ENCODE measurements at regions not wholly inside any gene's neighbourhood (a gene's known extent, or its start where the extent isn't known, plus 50 kb on each side); places are given as distances from the start of the nearest gene placed in this dataset.

GRCh38 chr1:58006421-58007046 is 540.0 kb downstream of the OMA1 start:
- DNase-seq (ENCODE audit: low read depth), result no peak

GRCh38 chr1:58005212-58005611 is 541.3 kb downstream of the OMA1 start:
- DNase-seq (ENCODE audit: low read depth), result no peak

GRCh38 chr1:58003988-58004387 is 542.5 kb downstream of the OMA1 start:
- no peak for DNase-seq (ENCODE audit: low read depth)

- DNase-seq (ENCODE audit: low read depth), result no peak
Measured at GRCh38 chr1:58003059-58003458, 543.5 kb downstream of the OMA1 start.

GRCh38 chr1:58000821-58001220 is 545.7 kb downstream of the OMA1 start:
- no peak for DNase-seq (ENCODE audit: low read depth)

- DNase-seq (ENCODE audit: low read depth), result no peak
Measured at GRCh38 chr1:58000116-58000515, 546.4 kb downstream of the OMA1 start.

GRCh38 chr1:57996400-57996799 is 550.1 kb downstream of the OMA1 start:
- no peak for DNase-seq (ENCODE audit: low read depth)

GRCh38 chr1:57991289-57991688 is 555.2 kb downstream of the OMA1 start:
- no peak for DNase-seq (ENCODE audit: low read depth)

GRCh38 chr1:57989877-57990276 is 556.6 kb downstream of the OMA1 start:
- DNase-seq (ENCODE audit: low read depth), result no peak

- DNase-seq (ENCODE audit: low read depth), result no peak
Measured at GRCh38 chr1:57987523-57987922, 559.0 kb downstream of the OMA1 start.

- DNase-seq (ENCODE audit: low read depth), result no peak
Measured at GRCh38 chr1:57986432-57986831, 560.1 kb downstream of the OMA1 start.

GRCh38 chr1:57984277-57984676 is 560.4 kb upstream of the DAB1 start:
- DNase-seq (ENCODE audit: low read depth), result no peak

GRCh38 chr1:57983441-57983840 is 559.6 kb upstream of the DAB1 start:
- no peak for DNase-seq (ENCODE audit: low read depth)

GRCh38 chr1:57982852-57983251 is 559.0 kb upstream of the DAB1 start:
- no peak for DNase-seq (ENCODE audit: low read depth)

- no peak for DNase-seq (ENCODE audit: low read depth)
Measured at GRCh38 chr1:57976216-57976615, 552.4 kb upstream of the DAB1 start.

- no peak for DNase-seq (ENCODE audit: low read depth)
Measured at GRCh38 chr1:57968321-57968720, 544.5 kb upstream of the DAB1 start.

- DNase-seq (ENCODE audit: low read depth), result no peak
Measured at GRCh38 chr1:57966751-57967406, 543.0 kb upstream of the DAB1 start.

- DNase-seq (ENCODE audit: low read depth), result no peak
Measured at GRCh38 chr1:57966340-57966739, 542.5 kb upstream of the DAB1 start.

GRCh38 chr1:57963581-57963980 is 539.7 kb upstream of the DAB1 start:
- DNase-seq (ENCODE audit: low read depth), result no peak

- no peak for DNase-seq (ENCODE audit: low read depth)
Measured at GRCh38 chr1:57959531-57960241, 535.8 kb upstream of the DAB1 start.

- DNase-seq (ENCODE audit: low read depth), result no peak
Measured at GRCh38 chr1:57957576-57957975, 533.7 kb upstream of the DAB1 start.

- DNase-seq (ENCODE audit: low read depth), result no peak
Measured at GRCh38 chr1:57951390-57951789, 527.5 kb upstream of the DAB1 start.

GRCh38 chr1:57949168-57949567 is 525.3 kb upstream of the DAB1 start:
- DNase-seq (ENCODE audit: low read depth), result no peak

All from myocyte (in vitro differentiated cells).